K562 (cell line): ENCODE measurements at regions not wholly inside any gene's neighbourhood (a gene's known extent, or its start where the extent isn't known, plus 50 kb on each side); places are given as distances from the start of the nearest gene placed in this dataset.

Experiments used
- CBFA2T2 ChIP-seq: fragments of 450-650 bp; conservative IDR thresholded peaks from 2 replicates; pipeline ENCODE4 v1.6.1; 2017; ENCODE audit warnings: mild to moderate bottlenecking
- CBX8 ChIP-seq: fragments of 200-600 bp; sonication (generic); IDR thresholded peaks from 2 replicates; pipeline ENCODE4 v1.6.1; 2012; ENCODE audit warnings: borderline replicate concordance, mixed run types, low read depth, mild to moderate bottlenecking, moderate library complexity, mixed read lengths, low read length, control low read depth, inconsistent platforms; ENCODE audit not compliant: poor library complexity, severe bottlenecking; ENCODE audit errors: extremely low read depth
- DACH1 ChIP-seq: fragments of 450-650 bp; IDR thresholded peaks from 2 replicates; pipeline ENCODE4 v1.6.1; 2018; ENCODE audit not compliant: partially characterized antibody
- FOXK2 ChIP-seq, 2 experiments: fragments of 450-650 bp; IDR thresholded peaks in 1 of 2; conservative IDR thresholded peaks in 1 of 2; 2 replicates each; pipeline ENCODE4 v1.6.1; 2016; ENCODE audit warnings: low read depth in 2 of 2, mild to moderate bottlenecking in 1 of 2
- GATAD2B ChIP-seq: fragments of 450-650 bp; IDR thresholded peaks from 2 replicates; pipeline ENCODE4 v1.6.1; 2017; ENCODE audit warnings: mild to moderate bottlenecking, borderline replicate concordance
- NELFE ChIP-seq: IDR thresholded peaks from 2 replicates; pipeline ENCODE4 v1.6.1; 2011; ENCODE audit warnings: mild to moderate bottlenecking; ENCODE audit not compliant: insufficient read depth, insufficient read length
- NR2F6 ChIP-seq: fragments of 450-650 bp; formaldehyde crosslinking; IDR thresholded peaks from 2 replicates; pipeline ENCODE4 v1.4.0; 2020; ENCODE audit warnings: mild to moderate bottlenecking
- ZNF239 ChIP-seq: fragments of 250-450 bp; sonication (Bioruptor Pico); IDR thresholded peaks from 2 replicates; pipeline ENCODE4 v1.4.0; 2020; ENCODE audit warnings: mild to moderate bottlenecking
- ZNF274 ChIP-seq: IDR thresholded peaks from 2 replicates; pipeline ENCODE4 v1.6.1; 2011; ENCODE audit warnings: low read depth, mild to moderate bottlenecking, low read length, moderate library complexity, borderline replicate concordance
- ZNF282 ChIP-seq: sonication (generic); formaldehyde crosslinking; IDR thresholded peaks from 2 replicates; pipeline ENCODE4 v1.8.1; 2023; ENCODE audit warnings: missing genetic modification reagents
- ZNF655 ChIP-seq: fragments of 250-450 bp; sonication (Bioruptor Pico); IDR thresholded peaks from 2 replicates; pipeline ENCODE4 v1.5.0; 2021
- TF ChIP-seq, protein P1 (sequence below): sonication (generic); formaldehyde crosslinking; IDR thresholded peaks from 2 replicates; pipeline ENCODE4 v1.8.1; 2023; ENCODE audit warnings: mild to moderate bottlenecking, missing genetic modification reagents

DNA sequence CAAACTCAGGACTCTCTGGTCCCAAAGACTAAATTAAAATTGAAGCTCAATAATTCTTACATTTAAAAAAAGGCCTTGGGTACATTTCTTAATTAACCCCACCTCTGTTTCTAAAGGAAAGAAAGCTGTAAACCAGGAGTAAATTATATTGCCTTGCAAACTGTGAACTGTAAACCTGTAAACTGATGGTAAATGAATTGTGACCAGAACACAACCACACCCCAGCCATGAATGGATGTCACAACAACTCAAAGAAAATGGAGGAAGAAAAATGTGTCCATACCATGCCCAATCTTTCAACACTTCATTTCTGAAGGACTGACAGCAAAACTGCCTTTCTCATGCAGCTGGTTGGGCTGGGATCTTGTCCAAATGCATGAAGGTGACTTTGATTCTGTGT, 171.3 kb upstream of the C1orf87 start (continued):
- TF ChIP-seq ZNF655 (CRISPR knock-in tag) = no peak
- TF ChIP-seq NR2F6 (CRISPR knock-in tag) = no peak
- no peak for TF ChIP-seq NELFE
- no peak for TF ChIP-seq ZNF239 (CRISPR knock-in tag)
- no peak for TF ChIP-seq GATAD2B
- TF ChIP-seq, protein P1, sequence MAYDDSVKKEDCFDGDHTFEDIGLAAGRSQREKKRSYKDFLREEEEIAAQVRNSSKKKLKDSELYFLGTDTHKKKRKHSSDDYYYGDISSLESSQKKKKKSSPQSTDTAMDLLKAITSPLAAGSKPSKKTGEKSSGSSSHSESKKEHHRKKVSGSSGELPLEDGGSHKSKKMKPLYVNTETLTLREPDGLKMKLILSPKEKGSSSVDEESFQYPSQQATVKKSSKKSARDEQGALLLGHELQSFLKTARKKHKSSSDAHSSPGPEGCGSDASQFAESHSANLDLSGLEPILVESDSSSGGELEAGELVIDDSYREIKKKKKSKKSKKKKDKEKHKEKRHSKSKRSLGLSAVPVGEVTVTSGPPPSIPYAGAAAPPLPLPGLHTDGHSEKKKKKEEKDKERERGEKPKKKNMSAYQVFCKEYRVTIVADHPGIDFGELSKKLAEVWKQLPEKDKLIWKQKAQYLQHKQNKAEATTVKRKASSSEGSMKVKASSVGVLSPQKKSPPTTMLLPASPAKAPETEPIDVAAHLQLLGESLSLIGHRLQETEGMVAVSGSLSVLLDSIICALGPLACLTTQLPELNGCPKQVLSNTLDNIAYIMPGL (CRISPR knock-in tag) = no peak
- no peak for TF ChIP-seq CBFA2T2
- TF ChIP-seq ZNF282 (CRISPR knock-in tag) = no peak
- no peak for TF ChIP-seq DACH1
- TF ChIP-seq FOXK2 (conservative IDR thresholded peaks at IDR 0.05 in 1 of 2, IDR thresholded peaks at IDR 0.05 in 1 of 2; ENCODE audit: low read depth in 2 of 2) = no peak
- no peak for TF ChIP-seq CBX8
- TF ChIP-seq ZNF274 = no peak
